ENCODE measurements at regions not wholly inside any gene's neighbourhood (a gene's known extent, or its start where the extent isn't known, plus 50 kb on each side); places are given as distances from the start of the nearest gene placed in this dataset.
"Not testable (repeated sequence)": the region's sequence is repeated elsewhere in the genome, so short reads cannot be mapped to it uniquely, and the experiment has no call there.

DNA sequence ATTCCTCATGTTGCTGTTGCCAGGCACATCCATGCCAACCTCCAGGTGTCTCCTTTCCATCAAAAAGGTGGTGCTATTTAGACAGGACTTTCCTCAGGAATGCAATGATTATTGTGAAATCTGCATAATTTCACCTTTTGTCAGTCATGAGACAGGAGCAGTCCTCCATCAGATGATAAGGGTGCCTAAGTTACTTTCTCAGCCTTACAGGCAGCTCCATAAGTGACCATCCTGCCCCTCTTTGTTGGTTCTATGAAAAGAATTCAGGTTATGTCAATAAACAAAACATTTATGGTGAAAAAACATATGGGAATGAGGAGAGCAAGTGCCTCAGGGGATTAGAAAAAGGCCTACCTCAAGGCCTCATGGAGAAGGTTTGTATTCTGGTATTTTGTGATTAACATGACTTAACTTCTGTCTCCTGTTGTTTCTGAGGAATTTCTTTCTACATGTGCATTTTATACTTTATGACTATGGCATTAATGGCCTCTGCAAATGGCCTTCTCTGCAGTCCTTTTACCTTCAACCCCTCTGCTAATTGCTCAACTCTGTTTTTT, 110.3 kb upstream of the DIAPH3 start:
- no peaks in the 10 kb centered on the region for H3K9me3 ChIP-seq (ENCODE audit: control insufficient read depth, low read length)
- no peaks in the 10 kb centered on the region for H3K79me1 ChIP-seq (replicated peaks; ENCODE audit: low read length, poor library complexity, severe bottlenecking)
- no peaks in the 10 kb centered on the region for H3K36me3 ChIP-seq (ENCODE audit: control insufficient read depth in 1 of 2, insufficient read depth in 2 of 2, low read depth in 1 of 2, low read length in 2 of 2)
- no peak overlapping the region for H3K27ac ChIP-seq (ENCODE audit: low read length, poor library complexity, severe bottlenecking)
- H3K18ac ChIP-seq (ENCODE audit: low read depth in 1 of 2, low read length in 2 of 2) = no peak overlapping the region
- H4K8ac ChIP-seq (ENCODE audit: low read length) = no peak overlapping the region
- no peak overlapping the region for H3K4ac ChIP-seq (ENCODE audit: low read depth in 1 of 2, low read length in 2 of 2)
- no peak overlapping the region for H2AK5ac ChIP-seq (ENCODE audit: low read length, severe bottlenecking)
- H2AFZ ChIP-seq (ENCODE audit: low read depth, low read length) = no peak overlapping the region
- peaks cover 0 to 40% of the 10 kb centered on the region in 2 experiments for H3K27me3 ChIP-seq (ENCODE audit: control insufficient read depth in 1 of 2, insufficient read depth in 1 of 2, low read length in 2 of 2)
- no peak overlapping the region for H3K4me3 ChIP-seq (ENCODE audit: insufficient read depth in 1 of 2, low read depth in 1 of 2, low read length in 2 of 2)
- no peak overlapping the region for H2BK15ac ChIP-seq (ENCODE audit: low read depth, poor library complexity, severe bottlenecking)
- no peak overlapping the region for H2BK5ac ChIP-seq (ENCODE audit: low read depth, low read length, poor library complexity, severe bottlenecking)
- H2BK120ac ChIP-seq (ENCODE audit: low read depth, low read length) = no peak overlapping the region
- no peak overlapping the region for H3K14ac ChIP-seq (ENCODE audit: low read length in 2 of 2)
- DNase-seq = no peak
- no peaks in the 10 kb centered on the region for H3K4me1 ChIP-seq (ENCODE audit: control insufficient read depth, insufficient read depth, low read depth, low read length)
- no peak overlapping the region for H3K9ac ChIP-seq (ENCODE audit: low read length)
- H3K4me2 ChIP-seq (ENCODE audit: low read length, poor library complexity, severe bottlenecking) = no peak overlapping the region
- no peak overlapping the region for H4K91ac ChIP-seq (ENCODE audit: low read length)
- no peak overlapping the region for H3K23ac ChIP-seq (ENCODE audit: low read length in 2 of 2)
- H2BK12ac ChIP-seq (ENCODE audit: low read length in 2 of 2) = no peak overlapping the region

DNA sequence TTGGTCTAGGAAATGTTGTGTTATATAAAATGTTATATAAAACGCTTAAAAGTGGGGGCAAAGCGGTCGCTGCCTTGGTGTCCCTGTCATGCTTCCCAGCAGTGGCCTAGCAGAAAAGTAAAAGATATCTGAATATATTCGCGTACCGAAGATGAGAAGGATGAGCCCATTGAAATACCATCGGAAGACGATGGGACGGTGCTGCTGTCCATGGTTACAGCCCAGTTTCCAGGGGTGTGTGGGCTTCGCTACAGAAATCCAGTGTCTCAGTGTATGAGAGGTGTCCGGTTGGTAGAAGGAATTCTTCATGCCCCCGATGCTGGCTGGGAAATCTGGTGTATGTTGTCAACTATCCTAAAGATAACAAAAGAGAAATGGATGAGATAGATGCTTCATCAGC, 110.9 kb upstream of the DIAPH3 start:
- no peak overlapping the region for H2AK5ac ChIP-seq (ENCODE audit: low read length, severe bottlenecking)
- H2BK5ac ChIP-seq (ENCODE audit: low read depth, low read length, poor library complexity, severe bottlenecking) = no peak overlapping the region
- H2BK120ac ChIP-seq (ENCODE audit: low read depth, low read length) = no peak overlapping the region
- H3K18ac ChIP-seq (ENCODE audit: low read depth in 1 of 2, low read length in 2 of 2) = no peak overlapping the region
- H2BK12ac ChIP-seq (ENCODE audit: low read length in 2 of 2) = no peak overlapping the region
- no peak overlapping the region for H3K4me2 ChIP-seq (ENCODE audit: low read length, poor library complexity, severe bottlenecking)
- H4K91ac ChIP-seq (ENCODE audit: low read length) = no peak overlapping the region
- no peak overlapping the region for H3K4me3 ChIP-seq (ENCODE audit: insufficient read depth in 1 of 2, low read depth in 1 of 2, low read length in 2 of 2)
- H3K36me3 ChIP-seq (ENCODE audit: control insufficient read depth in 1 of 2, insufficient read depth in 2 of 2, low read depth in 1 of 2, low read length in 2 of 2) = no peaks in the 10 kb centered on the region
- H3K9ac ChIP-seq (ENCODE audit: low read length) = no peak overlapping the region
- H3K14ac ChIP-seq (ENCODE audit: low read length in 2 of 2) = no peak overlapping the region
- no peak overlapping the region for H2AFZ ChIP-seq (ENCODE audit: low read depth, low read length)
- no peak overlapping the region for H2BK15ac ChIP-seq (ENCODE audit: low read depth, poor library complexity, severe bottlenecking)
- no peaks in the 10 kb centered on the region for H3K79me1 ChIP-seq (replicated peaks; ENCODE audit: low read length, poor library complexity, severe bottlenecking)
- H4K8ac ChIP-seq (ENCODE audit: low read length) = no peak overlapping the region
- H3K9me3 ChIP-seq (ENCODE audit: control insufficient read depth, low read length) = no peaks in the 10 kb centered on the region
- H3K4ac ChIP-seq (ENCODE audit: low read depth in 1 of 2, low read length in 2 of 2) = no peak overlapping the region
- no peak overlapping the region for H3K23ac ChIP-seq (ENCODE audit: low read length in 2 of 2)
- no peaks in the 10 kb centered on the region for H3K4me1 ChIP-seq (ENCODE audit: control insufficient read depth, insufficient read depth, low read depth, low read length)
- H3K27me3 ChIP-seq (ENCODE audit: control insufficient read depth in 1 of 2, insufficient read depth in 1 of 2, low read length in 2 of 2) = peaks cover 0 to 40% of the 10 kb centered on the region in 2 experiments
- no peak overlapping the region for H3K27ac ChIP-seq (ENCODE audit: low read length, poor library complexity, severe bottlenecking)
- WGBS = 94% methylated on average over 12 of the region's 12 CpGs
- no peak for DNase-seq

- Histone ChIP-seq H3K9me3 (ENCODE audit: control insufficient read depth, low read length) (no peaks in the 10 kb centered on the region), H3K4me3 (ENCODE audit: insufficient read depth in 1 of 2, low read depth in 1 of 2, low read length in 2 of 2) (no peak overlapping the region), H3K14ac (ENCODE audit: low read length in 2 of 2) (no peak overlapping the region), H4K91ac (ENCODE audit: low read length) (no peak overlapping the region), H3K36me3 (ENCODE audit: control insufficient read depth in 1 of 2, insufficient read depth in 2 of 2, low read depth in 1 of 2, low read length in 2 of 2) (no peaks in the 10 kb centered on the region), H2BK12ac (ENCODE audit: low read length in 2 of 2) (no peak overlapping the region), H2AK5ac (ENCODE audit: low read length, severe bottlenecking) (no peak overlapping the region), H3K27me3 (ENCODE audit: control insufficient read depth in 1 of 2, insufficient read depth in 1 of 2, low read length in 2 of 2) (peaks cover 0 to 42% of the 10 kb centered on the region in 2 experiments), H4K8ac (ENCODE audit: low read length) (no peak overlapping the region), H3K79me1 (replicated peaks; ENCODE audit: low read length, poor library complexity, severe bottlenecking) (no peaks in the 10 kb centered on the region), H3K23ac (ENCODE audit: low read length in 2 of 2) (no peak overlapping the region), H3K4me2 (ENCODE audit: low read length, poor library complexity, severe bottlenecking) (no peak overlapping the region), H3K27ac (ENCODE audit: low read length, poor library complexity, severe bottlenecking) (no peak overlapping the region), H2BK5ac (ENCODE audit: low read depth, low read length, poor library complexity, severe bottlenecking) (no peak overlapping the region), H3K4ac (ENCODE audit: low read depth in 1 of 2, low read length in 2 of 2) (no peak overlapping the region), H3K18ac (ENCODE audit: low read depth in 1 of 2, low read length in 2 of 2) (no peak overlapping the region), H2BK120ac (ENCODE audit: low read depth, low read length) (no peak overlapping the region), H3K4me1 (ENCODE audit: control insufficient read depth, insufficient read depth, low read depth, low read length) (no peaks in the 10 kb centered on the region), H3K9ac (ENCODE audit: low read length) (no peak overlapping the region), H2BK15ac (ENCODE audit: low read depth, poor library complexity, severe bottlenecking) (no peak overlapping the region), H2AFZ (ENCODE audit: low read depth, low read length) (no peak overlapping the region)
- no peak for DNase-seq
- WGBS = 88% methylated on average over 9 of the region's 9 CpGs
These were observed 111.5 kb upstream of the DIAPH3 start for GRCh38 chr13:60275208-60275607.

DNA sequence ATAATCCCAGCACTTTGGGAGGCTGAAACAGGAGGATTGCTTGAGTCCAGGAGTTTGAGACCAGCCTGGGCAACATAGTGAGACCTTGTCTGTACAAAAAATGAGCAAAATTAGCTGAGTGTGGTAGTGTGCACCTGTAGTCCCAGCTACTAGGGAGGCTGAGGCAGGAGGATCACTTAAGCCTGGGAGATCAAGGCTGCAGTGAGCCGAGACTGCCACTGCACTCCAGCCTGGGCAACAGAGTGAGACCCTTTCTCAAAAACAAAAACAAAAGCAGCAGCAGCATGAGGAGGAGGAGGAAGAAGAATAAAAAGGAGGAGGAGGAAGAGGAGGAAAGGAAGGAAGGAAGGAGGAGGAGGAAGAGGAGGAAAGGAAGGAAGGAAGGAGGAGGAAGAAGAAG, 116.5 kb upstream of the TDRD3 start:
- not testable (repeated sequence) for H3K4me2 ChIP-seq (ENCODE audit: low read length, poor library complexity, severe bottlenecking); H2AFZ ChIP-seq (ENCODE audit: low read depth, low read length); H3K23ac ChIP-seq (ENCODE audit: low read length in 2 of 2); H4K91ac ChIP-seq (ENCODE audit: low read length); H2BK12ac ChIP-seq (ENCODE audit: low read length in 2 of 2); H3K14ac ChIP-seq (ENCODE audit: low read length in 2 of 2); H2BK5ac ChIP-seq (ENCODE audit: low read depth, low read length, poor library complexity, severe bottlenecking); H3K4me3 ChIP-seq (ENCODE audit: insufficient read depth in 1 of 2, low read depth in 1 of 2, low read length in 2 of 2); H3K36me3 ChIP-seq (ENCODE audit: control insufficient read depth in 1 of 2, insufficient read depth in 2 of 2, low read depth in 1 of 2, low read length in 2 of 2); H2BK120ac ChIP-seq (ENCODE audit: low read depth, low read length); H3K9ac ChIP-seq (ENCODE audit: low read length); H3K27ac ChIP-seq (ENCODE audit: low read length, poor library complexity, severe bottlenecking); H2BK15ac ChIP-seq (ENCODE audit: low read depth, poor library complexity, severe bottlenecking); H3K4ac ChIP-seq (ENCODE audit: low read depth in 1 of 2, low read length in 2 of 2); H3K4me1 ChIP-seq (ENCODE audit: control insufficient read depth, insufficient read depth, low read depth, low read length); H3K18ac ChIP-seq (ENCODE audit: low read depth in 1 of 2, low read length in 2 of 2); H4K8ac ChIP-seq (ENCODE audit: low read length); H3K79me1 ChIP-seq (replicated peaks; ENCODE audit: low read length, poor library complexity, severe bottlenecking); H3K9me3 ChIP-seq (ENCODE audit: control insufficient read depth, low read length); DNase-seq; H2AK5ac ChIP-seq (ENCODE audit: low read length, severe bottlenecking)
- H3K27me3 ChIP-seq (ENCODE audit: control insufficient read depth in 1 of 2, insufficient read depth in 1 of 2, low read length in 2 of 2) = peaks cover 0 to 58% of the 10 kb centered on the region in 2 experiments
- 100% methylated on average over 1 of the region's 1 CpG for WGBS

Measured in mesenchymal stem cell (in vitro differentiated cells and primary cell).